Suppressor macrophage treated with lipopolysaccharide for 1 hour (primary cell): ENCODE measurements at regions not wholly inside any gene's neighbourhood (a gene's known extent, or its start where the extent isn't known, plus 50 kb on each side); places are given as distances from the start of the nearest gene placed in this dataset.

Experiments
- DNase-seq, 3 donors: peaks; one replicate each; pipeline ENCODE4 v3.0.0-alpha.2; 2020 to 2022

GRCh38 chr22:46079093-46079860, 71.0 kb upstream of the PPARA start:
- DNase-seq: no peak

GRCh38 chr22:46079861-46080821, 70.2 kb upstream of the PPARA start:
- no peak for DNase-seq

GRCh38 chr22:46081036-46081830, 69.1 kb upstream of the PPARA start:
- no peak for DNase-seq

- DNase-seq: no peak
Measured at GRCh38 chr22:46081831-46082210, 68.5 kb upstream of the PPARA start.

GRCh38 chr22:46082633-46083032, 67.7 kb upstream of the PPARA start:
- no peak for DNase-seq

GRCh38 chr22:46083383-46084350, 66.7 kb upstream of the PPARA start:
- DNase-seq: no peak

- no peak for DNase-seq
Measured at GRCh38 chr22:46084376-46084775, 66.0 kb upstream of the PPARA start.

GRCh38 chr22:46084943-46085827, 65.1 kb upstream of the PPARA start:
- no peak for DNase-seq

GRCh38 chr22:46085828-46086576, 64.3 kb upstream of the PPARA start:
- no peak for DNase-seq

- DNase-seq: no peak
Measured at GRCh38 chr22:46086577-46087335, 63.6 kb upstream of the PPARA start.

GRCh38 chr22:46087336-46087690, 63.0 kb upstream of the PPARA start:
- no peak for DNase-seq

GRCh38 chr22:46087816-46088277, 62.5 kb upstream of the PPARA start:
- DNase-seq: no peak

- no peak for DNase-seq
Measured at GRCh38 chr22:46088541-46089311, 61.6 kb upstream of the PPARA start.

- no peak for DNase-seq
Measured at GRCh38 chr22:46089426-46090035, 60.8 kb upstream of the PPARA start.

- no peak for DNase-seq
Measured at GRCh38 chr22:46090036-46090591, 60.2 kb upstream of the PPARA start.

- DNase-seq: no peak
Measured at GRCh38 chr22:46090631-46091201, 59.6 kb upstream of the PPARA start.

- no peak for DNase-seq
Measured at GRCh38 chr22:46091277-46091977, 58.9 kb upstream of the PPARA start.
